ENCODE measurements at regions not wholly inside any gene's neighbourhood (a gene's known extent, or its start where the extent isn't known, plus 50 kb on each side); places are given as distances from the start of the nearest gene placed in this dataset.

DNA sequence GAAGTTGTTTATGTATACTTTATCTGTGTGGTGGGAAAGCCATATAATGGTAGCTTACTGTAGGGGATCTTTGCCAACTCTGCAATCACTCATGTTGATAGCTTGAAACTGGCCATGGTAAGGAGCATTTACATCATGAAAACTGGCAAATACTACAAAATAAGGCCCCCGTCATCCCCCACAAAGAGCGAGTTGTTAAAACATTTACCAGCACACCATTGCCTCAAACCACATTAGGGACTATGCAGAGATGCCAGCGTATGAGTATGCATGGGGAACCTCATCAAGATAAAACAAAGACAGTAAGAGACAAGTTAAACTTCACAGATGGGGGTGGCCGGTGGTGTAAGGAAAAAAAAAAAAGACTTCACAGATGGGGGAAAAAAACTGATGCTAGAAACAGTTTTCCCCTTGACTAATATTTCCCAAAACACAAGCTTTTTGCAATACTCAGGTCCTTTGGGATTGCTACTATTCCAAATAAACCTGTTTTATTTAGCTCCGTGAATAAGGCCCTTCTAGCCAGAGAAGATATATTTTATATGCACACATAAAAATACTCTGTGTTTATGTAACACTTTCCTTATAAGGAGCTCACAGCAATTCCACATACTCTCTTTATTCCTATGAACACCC is 70.6 kb upstream of the SERP2 start:
- Histone ChIP-seq H3K36me3 (ENCODE audit: control insufficient read depth, insufficient read depth, low read length) (no peaks in the 10 kb centered on the region), H3K27me3 (replicated peaks; ENCODE audit: control insufficient read depth, insufficient read depth, low read length, poor library complexity, severe bottlenecking) (no peaks in the 10 kb centered on the region), H3K27ac (ENCODE audit: insufficient read depth, low read length, poor library complexity, severe bottlenecking) (no peak overlapping the region), H3K4me1 (ENCODE audit: control insufficient read depth, insufficient read depth, low read length, poor library complexity, severe bottlenecking) (no peaks in the 10 kb centered on the region), H3K4me3 (ENCODE audit: insufficient read depth, low read depth, low read length, poor library complexity, severe bottlenecking) (no peak overlapping the region), H3K9me3 (ENCODE audit: control insufficient read depth, low read length) (no peaks in the 10 kb centered on the region)
- DNase-seq: no peak

DNA sequence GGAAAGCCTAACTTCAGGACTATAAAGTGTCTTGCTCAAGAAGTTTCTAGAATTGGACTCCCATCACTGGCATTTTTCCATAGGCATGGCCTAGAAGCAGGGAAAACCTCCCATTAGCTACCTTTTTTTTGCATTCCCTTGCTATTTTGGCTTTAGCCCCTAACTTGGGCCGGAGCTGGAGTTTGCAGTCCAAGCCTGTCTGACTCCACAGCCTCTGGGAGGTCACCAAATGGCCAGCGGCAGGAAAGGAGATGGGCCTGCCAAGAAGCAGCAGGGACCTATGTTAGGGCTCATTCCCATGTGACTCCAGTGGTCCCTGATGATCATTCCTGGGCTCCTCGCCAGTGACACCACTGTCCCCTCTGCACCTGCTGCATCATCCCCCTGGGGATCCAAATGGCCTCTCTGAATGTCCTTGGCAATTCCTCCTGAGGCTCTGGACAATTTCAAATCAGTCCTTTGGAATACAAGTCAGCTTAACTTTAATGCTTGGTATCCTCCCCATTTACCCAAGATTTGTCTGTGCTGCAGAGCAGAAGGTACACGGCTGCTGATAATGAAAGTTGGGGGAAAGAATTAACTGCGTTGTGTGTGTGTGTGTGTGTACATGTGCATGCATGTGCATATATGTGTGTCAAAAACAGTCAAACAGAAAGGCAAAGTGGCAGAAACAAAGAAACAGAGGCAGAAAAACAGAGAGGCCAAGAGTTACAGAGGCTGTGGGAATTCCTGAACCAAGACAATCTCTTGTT is 69.8 kb upstream of the SERP2 start:
- H3K27me3 ChIP-seq (replicated peaks; ENCODE audit: control insufficient read depth, insufficient read depth, low read length, poor library complexity, severe bottlenecking): no peaks in the 10 kb centered on the region

DNA sequence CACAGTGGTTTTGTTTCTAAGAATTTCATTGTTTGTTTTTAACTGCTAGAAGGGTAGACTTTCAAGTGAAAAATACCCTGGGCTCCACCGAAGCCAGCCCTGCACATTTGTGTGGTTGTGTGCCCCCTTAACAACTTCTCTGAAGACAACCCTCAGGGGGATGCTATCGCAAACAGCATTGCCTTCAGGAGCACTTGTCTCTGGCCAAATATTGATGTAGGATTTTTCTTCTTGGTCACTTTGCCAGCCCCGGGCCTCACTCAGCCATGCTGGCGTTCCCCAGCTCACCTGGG is 69.2 kb upstream of the SERP2 start:
- no peak for DNase-seq
- Histone ChIP-seq H3K27me3 (replicated peaks; ENCODE audit: control insufficient read depth, insufficient read depth, low read length, poor library complexity, severe bottlenecking) (no peaks in the 10 kb centered on the region), H3K36me3 (ENCODE audit: control insufficient read depth, insufficient read depth, low read length) (no peaks in the 10 kb centered on the region), H3K4me3 (ENCODE audit: insufficient read depth, low read depth, low read length, poor library complexity, severe bottlenecking) (no peak overlapping the region), H3K4me1 (ENCODE audit: control insufficient read depth, insufficient read depth, low read length, poor library complexity, severe bottlenecking) (no peaks in the 10 kb centered on the region), H3K9me3 (ENCODE audit: control insufficient read depth, low read length) (no peaks in the 10 kb centered on the region), H3K27ac (ENCODE audit: insufficient read depth, low read length, poor library complexity, severe bottlenecking) (no peak overlapping the region)

More for the DNA sequence above, 69.8 kb upstream of the SERP2 start:
- no peak overlapping the region for H3K27ac ChIP-seq (ENCODE audit: insufficient read depth, low read length, poor library complexity, severe bottlenecking)
- H3K4me1 ChIP-seq (ENCODE audit: control insufficient read depth, insufficient read depth, low read length, poor library complexity, severe bottlenecking): no peaks in the 10 kb centered on the region
- H3K4me3 ChIP-seq (ENCODE audit: insufficient read depth, low read depth, low read length, poor library complexity, severe bottlenecking): no peak overlapping the region
- no peak for DNase-seq
- H3K36me3 ChIP-seq (ENCODE audit: control insufficient read depth, insufficient read depth, low read length): no peaks in the 10 kb centered on the region
- no peaks in the 10 kb centered on the region for H3K9me3 ChIP-seq (ENCODE audit: control insufficient read depth, low read length)

DNA sequence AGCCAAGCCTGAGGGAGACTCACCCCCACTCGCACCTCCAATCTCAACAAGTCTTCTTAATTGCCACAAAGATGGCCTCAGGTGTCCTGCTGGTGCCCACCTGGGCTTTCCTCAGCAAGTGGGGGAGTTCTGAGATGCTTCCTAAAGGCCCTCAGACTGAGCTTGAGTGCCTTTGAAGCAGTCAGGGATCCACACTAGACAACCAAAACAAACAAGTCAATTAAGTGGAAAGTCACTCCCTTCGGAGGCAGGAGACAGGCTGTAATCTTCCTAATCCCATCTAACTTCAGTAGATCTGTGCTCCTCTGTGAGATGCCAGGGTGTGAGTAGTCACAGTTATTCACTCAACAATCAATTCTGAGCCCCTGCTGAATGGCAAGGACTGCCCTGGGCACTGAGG is 68.3 kb upstream of the SERP2 start:
- no peak overlapping the region for H3K27ac ChIP-seq (ENCODE audit: insufficient read depth, low read length, poor library complexity, severe bottlenecking)
- no peak overlapping the region for H3K4me3 ChIP-seq (ENCODE audit: insufficient read depth, low read depth, low read length, poor library complexity, severe bottlenecking)
- no peaks in the 10 kb centered on the region for H3K4me1 ChIP-seq (ENCODE audit: control insufficient read depth, insufficient read depth, low read length, poor library complexity, severe bottlenecking)
- no peaks in the 10 kb centered on the region for H3K9me3 ChIP-seq (ENCODE audit: control insufficient read depth, low read length)
- no peaks in the 10 kb centered on the region for H3K36me3 ChIP-seq (ENCODE audit: control insufficient read depth, insufficient read depth, low read length)
- DNase-seq: no peak
- H3K27me3 ChIP-seq (replicated peaks; ENCODE audit: control insufficient read depth, insufficient read depth, low read length, poor library complexity, severe bottlenecking): no peaks in the 10 kb centered on the region

DNA sequence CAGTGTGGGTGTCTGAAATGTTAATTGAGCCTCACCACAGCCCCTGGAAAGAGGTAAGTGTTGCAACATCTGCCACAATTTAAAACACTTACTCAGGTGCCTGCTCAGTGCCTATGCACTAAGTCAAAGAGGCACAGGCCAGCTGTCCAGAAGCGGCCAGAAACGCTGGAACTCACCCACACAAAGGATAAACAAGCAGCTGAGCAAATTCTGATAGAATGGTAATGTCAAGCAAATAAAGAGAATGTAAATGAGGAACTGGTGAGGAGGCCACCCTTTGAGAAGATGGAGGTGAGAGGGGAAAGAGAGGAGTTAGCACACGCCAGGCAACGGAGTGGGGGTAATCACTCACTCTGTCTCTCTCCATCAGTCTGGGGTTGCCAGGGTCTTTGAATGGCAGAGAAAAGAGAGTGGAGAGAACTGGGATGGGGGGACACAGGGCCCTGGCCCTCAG is 67.7 kb upstream of the SERP2 start:
- no peaks in the 10 kb centered on the region for H3K36me3 ChIP-seq (ENCODE audit: control insufficient read depth, insufficient read depth, low read length)
- H3K4me1 ChIP-seq (ENCODE audit: control insufficient read depth, insufficient read depth, low read length, poor library complexity, severe bottlenecking): no peaks in the 10 kb centered on the region
- no peaks in the 10 kb centered on the region for H3K27me3 ChIP-seq (replicated peaks; ENCODE audit: control insufficient read depth, insufficient read depth, low read length, poor library complexity, severe bottlenecking)
- DNase-seq: no peak
- no peak overlapping the region for H3K27ac ChIP-seq (ENCODE audit: insufficient read depth, low read length, poor library complexity, severe bottlenecking)
- no peaks in the 10 kb centered on the region for H3K9me3 ChIP-seq (ENCODE audit: control insufficient read depth, low read length)
- H3K4me3 ChIP-seq (ENCODE audit: insufficient read depth, low read depth, low read length, poor library complexity, severe bottlenecking): no peak overlapping the region

DNA sequence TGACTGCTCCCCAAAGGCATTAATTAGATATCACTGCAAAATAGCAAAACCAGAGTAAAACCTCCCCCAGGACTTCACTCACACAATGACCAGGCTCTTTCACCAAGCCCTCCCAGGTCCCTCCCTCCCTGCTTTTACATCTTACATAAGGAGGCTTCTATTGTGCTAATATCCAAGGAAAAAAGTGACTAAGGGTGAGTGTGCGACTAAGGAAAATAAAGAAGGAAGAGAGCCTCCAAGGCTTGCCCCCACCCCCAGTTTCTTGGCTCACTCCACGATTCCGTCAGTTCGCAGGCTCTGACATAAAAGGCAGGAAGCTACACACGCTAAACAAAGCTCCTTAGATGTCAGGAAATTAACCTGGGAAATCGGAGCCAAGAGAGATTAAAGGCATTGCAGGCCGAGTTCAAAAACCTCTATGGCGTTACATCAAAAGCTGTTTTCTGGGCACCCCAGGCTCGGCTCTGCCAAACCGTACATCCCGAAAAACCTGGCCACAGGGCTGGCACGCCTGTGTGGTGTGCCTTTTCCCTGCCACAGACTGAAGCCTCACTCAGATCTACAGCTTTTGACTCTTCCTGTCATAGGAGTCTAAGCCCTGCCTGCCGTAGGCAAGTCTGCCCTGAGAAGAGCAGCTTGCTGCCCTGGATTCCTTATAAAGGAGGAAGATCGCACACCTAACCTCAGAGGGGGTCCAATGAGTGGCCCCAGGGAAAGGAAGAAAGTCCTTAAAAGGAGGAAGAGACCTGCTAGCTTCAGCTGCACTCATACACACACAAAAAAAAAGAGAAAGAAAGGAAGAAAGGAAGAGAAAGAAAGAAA is 67.0 kb upstream of the SERP2 start:
- Histone ChIP-seq H3K27ac (ENCODE audit: insufficient read depth, low read length, poor library complexity, severe bottlenecking) (no peak overlapping the region), H3K9me3 (ENCODE audit: control insufficient read depth, low read length) (no peaks in the 10 kb centered on the region), H3K36me3 (ENCODE audit: control insufficient read depth, insufficient read depth, low read length) (no peaks in the 10 kb centered on the region), H3K27me3 (replicated peaks; ENCODE audit: control insufficient read depth, insufficient read depth, low read length, poor library complexity, severe bottlenecking) (no peaks in the 10 kb centered on the region), H3K4me3 (ENCODE audit: insufficient read depth, low read depth, low read length, poor library complexity, severe bottlenecking) (no peak overlapping the region), H3K4me1 (ENCODE audit: control insufficient read depth, insufficient read depth, low read length, poor library complexity, severe bottlenecking) (no peaks in the 10 kb centered on the region)
- no peak for DNase-seq

DNA sequence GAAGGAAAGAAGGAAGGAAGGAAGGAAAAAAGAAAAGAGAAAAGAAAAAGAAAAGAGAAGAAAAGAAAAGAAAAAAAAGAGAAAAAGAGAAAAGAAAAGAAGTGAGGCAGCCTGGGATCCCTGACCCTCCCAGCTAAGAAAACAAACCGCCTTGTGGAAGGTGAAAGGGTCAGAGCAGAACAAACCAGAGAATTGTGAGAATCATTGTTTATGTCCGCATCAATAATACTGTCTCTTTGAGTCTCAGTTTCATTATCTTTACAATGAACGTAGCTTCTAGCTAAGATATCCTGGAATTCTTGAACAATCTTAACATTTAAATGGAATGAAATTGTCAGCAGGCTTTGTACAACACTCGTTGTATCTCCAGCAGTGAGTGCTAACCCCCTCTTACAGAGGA is 66.4 kb upstream of the SERP2 start:
- DNase-seq: no peak
- Histone ChIP-seq H3K4me1 (ENCODE audit: control insufficient read depth, insufficient read depth, low read length, poor library complexity, severe bottlenecking) (no peaks in the 10 kb centered on the region), H3K27ac (ENCODE audit: insufficient read depth, low read length, poor library complexity, severe bottlenecking) (no peak overlapping the region)

DNA sequence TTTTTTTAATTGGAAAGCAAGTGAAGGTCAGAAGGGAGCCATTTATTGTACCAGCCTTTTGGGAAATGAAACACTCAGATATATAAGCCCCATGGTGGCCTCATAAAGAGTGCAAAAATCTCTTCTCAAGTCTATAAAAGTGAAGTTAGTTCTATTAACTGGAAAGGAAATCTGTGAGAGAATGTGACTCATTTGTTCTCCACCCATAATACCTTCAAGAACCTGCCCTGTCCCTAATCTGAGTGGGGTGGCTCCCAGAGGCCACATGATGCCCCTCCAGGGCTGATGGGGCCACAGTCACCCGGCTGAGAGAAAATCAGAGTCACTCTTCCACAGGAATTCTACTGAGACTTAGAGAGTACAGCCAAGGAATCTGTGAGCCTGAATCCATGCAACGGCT is 65.8 kb upstream of the SERP2 start:
- Histone ChIP-seq H3K9me3 (ENCODE audit: control insufficient read depth, low read length) (no peaks in the 10 kb centered on the region), H3K36me3 (ENCODE audit: control insufficient read depth, insufficient read depth, low read length) (no peaks in the 10 kb centered on the region), H3K27ac (ENCODE audit: insufficient read depth, low read length, poor library complexity, severe bottlenecking) (no peak overlapping the region), H3K27me3 (replicated peaks; ENCODE audit: control insufficient read depth, insufficient read depth, low read length, poor library complexity, severe bottlenecking) (no peaks in the 10 kb centered on the region), H3K4me1 (ENCODE audit: control insufficient read depth, insufficient read depth, low read length, poor library complexity, severe bottlenecking) (no peaks in the 10 kb centered on the region), H3K4me3 (ENCODE audit: insufficient read depth, low read depth, low read length, poor library complexity, severe bottlenecking) (no peak overlapping the region)
- DNase-seq: no peak

More for the DNA sequence above, 66.4 kb upstream of the SERP2 start:
- Histone ChIP-seq H3K27me3 (replicated peaks; ENCODE audit: control insufficient read depth, insufficient read depth, low read length, poor library complexity, severe bottlenecking) (no peaks in the 10 kb centered on the region), H3K9me3 (ENCODE audit: control insufficient read depth, low read length) (no peaks in the 10 kb centered on the region), H3K36me3 (ENCODE audit: control insufficient read depth, insufficient read depth, low read length) (no peaks in the 10 kb centered on the region), H3K4me3 (ENCODE audit: insufficient read depth, low read depth, low read length, poor library complexity, severe bottlenecking) (no peak overlapping the region)

DNA sequence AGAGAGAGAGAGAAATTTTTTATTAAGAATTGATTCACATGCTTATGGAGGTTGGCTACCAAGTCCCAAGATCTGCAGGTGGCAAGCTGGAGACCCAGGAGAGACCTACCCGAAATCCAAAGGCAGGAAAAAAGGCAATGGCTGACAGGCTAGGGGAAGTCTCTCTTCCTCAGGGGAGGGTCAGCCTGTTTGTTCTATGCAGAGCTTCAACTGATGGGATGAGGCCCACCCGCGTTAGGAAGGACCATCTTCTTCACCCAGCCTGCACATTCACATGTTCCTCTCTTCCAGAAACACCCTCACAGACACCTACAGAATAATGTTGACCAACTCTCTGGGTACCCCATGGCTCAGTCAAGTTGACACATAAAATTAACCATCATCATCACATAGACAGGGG is 65.3 kb upstream of the SERP2 start:
- no peaks in the 10 kb centered on the region for H3K27me3 ChIP-seq (replicated peaks; ENCODE audit: control insufficient read depth, insufficient read depth, low read length, poor library complexity, severe bottlenecking)

More for the DNA sequence above, 65.3 kb upstream of the SERP2 start:
- Histone ChIP-seq H3K9me3 (ENCODE audit: control insufficient read depth, low read length) (no peaks in the 10 kb centered on the region), H3K4me1 (ENCODE audit: control insufficient read depth, insufficient read depth, low read length, poor library complexity, severe bottlenecking) (no peaks in the 10 kb centered on the region), H3K36me3 (ENCODE audit: control insufficient read depth, insufficient read depth, low read length) (no peaks in the 10 kb centered on the region), H3K4me3 (ENCODE audit: insufficient read depth, low read depth, low read length, poor library complexity, severe bottlenecking) (no peak overlapping the region), H3K27ac (ENCODE audit: insufficient read depth, low read length, poor library complexity, severe bottlenecking) (no peak overlapping the region)
- DNase-seq: no peak
